PC-3 (cell line): ENCODE measurements at regions not wholly inside any gene's neighbourhood (a gene's known extent, or its start where the extent isn't known, plus 50 kb on each side); places are given as distances from the start of the nearest gene placed in this dataset.

Experiments used
- ATAC-seq: fragments of 200-7000 bp; cut with Tn5 transposase; 2 replicates; pipeline ENCODE4 v1.9.1; 2020; ENCODE audit warnings: mild to moderate bottlenecking, moderate library complexity
- BruUV-seq: library from RNA; stranded (reverse); fragments of 400-500 nt; replicated peaks from 2 replicates; lab custom pipeline; 2021; lab: Mats Ljungman, UMichigan
- CTCF ChIA-PET: fragments of 300-600 bp; sonication (Branson Sonifier 250); formaldehyde crosslinking; loops from one replicate; lab custom pipeline; 2022; ENCODE audit warnings: antibody characterized with exemption; lab: Charles Lee
- POLR2A ChIA-PET: fragments of 300-600 bp; sonication (Branson Sonifier 250); formaldehyde crosslinking; loops from one replicate; lab custom pipeline; 2022; ENCODE audit warnings: antibody characterized with exemption; ENCODE audit not compliant: unreplicated experiment; lab: Charles Lee
- DNase-seq: peaks from one replicate; pipeline ENCODE4 v3.0.0-alpha.2; 2015
- H2AFZ ChIP-seq: fragments of 300-600 bp; sonication (generic); 2 replicates; pipeline ENCODE4 v1.6.0; 2016; ENCODE audit warnings: antibody characterized with exemption, low read length
- H3F3A ChIP-seq: fragments of 300-600 bp; sonication (generic); one replicate; pipeline ENCODE4 v1.6.0; 2017; ENCODE audit warnings: antibody characterized with exemption, low read length, control low read depth, mild to moderate bottlenecking; ENCODE audit not compliant: unreplicated experiment
- H3K27ac ChIP-seq: fragments of 300-600 bp; sonication (generic); 2 replicates; pipeline ENCODE4 v1.5.1; 2016; ENCODE audit warnings: mild to moderate bottlenecking, low read length
- H3K27me3 ChIP-seq: fragments of 300-600 bp; sonication (generic); 2 replicates; pipeline ENCODE4 v1.6.1; 2016; ENCODE audit warnings: low read length, mixed read lengths
- H3K36me3 ChIP-seq: fragments of 300-600 bp; sonication (generic); 2 replicates; pipeline ENCODE4 v1.6.1; 2016; ENCODE audit warnings: low read depth, mixed run types, low read length, mixed read lengths
- H3K4me1 ChIP-seq: fragments of 300-600 bp; sonication (generic); 2 replicates; pipeline ENCODE4 v1.5.1; 2016; ENCODE audit warnings: low read length; ENCODE audit not compliant: insufficient read depth
- H3K4me2 ChIP-seq: fragments of 300-600 bp; sonication (generic); 2 replicates; pipeline ENCODE4 v1.6.0; 2016; ENCODE audit warnings: low read length
- H3K4me3 ChIP-seq: fragments of 300-600 bp; sonication (generic); 2 replicates; pipeline ENCODE4 v1.5.1; 2016; ENCODE audit warnings: mild to moderate bottlenecking, low read length, mixed read lengths
- H3K79me2 ChIP-seq: fragments of 300-600 bp; sonication (generic); 2 replicates; pipeline ENCODE4 v1.6.1; 2017; ENCODE audit warnings: low read length, mixed read lengths
- H3K9ac ChIP-seq: fragments of 300-600 bp; sonication (generic); 2 replicates; pipeline ENCODE4 v1.6.0; 2016; ENCODE audit warnings: mild to moderate bottlenecking, low read length
- H3K9me2 ChIP-seq: fragments of 300-600 bp; sonication (generic); replicated peaks from 2 replicates; pipeline ENCODE4 v1.6.1; 2016; ENCODE audit warnings: mixed run types, low read length, mixed read lengths
- H3K9me3 ChIP-seq: fragments of 300-600 bp; sonication (generic); 2 replicates; pipeline ENCODE4 v1.6.1; 2016; ENCODE audit warnings: low read length, mixed read lengths
- H4K20me1 ChIP-seq: fragments of 300-600 bp; sonication (generic); 2 replicates; pipeline ENCODE4 v1.6.1; 2016; ENCODE audit warnings: low read length, mixed read lengths
- CTCF ChIP-seq: fragments of 300-600 bp; sonication (generic); conservative IDR thresholded peaks from 2 replicates; pipeline ENCODE4 v1.5.1; 2017; ENCODE audit warnings: antibody characterized with exemption, low read depth, mild to moderate bottlenecking, low read length
- EZH2 ChIP-seq: fragments of 300-600 bp; sonication (generic); IDR thresholded peaks from one replicate; pipeline ENCODE4 v1.6.1; 2017; ENCODE audit warnings: antibody characterized with exemption, mild to moderate bottlenecking, low read length; ENCODE audit not compliant: unreplicated experiment
- EZH2phosphoT487 ChIP-seq: fragments of 300-600 bp; sonication (generic); IDR thresholded peaks from 2 replicates; pipeline ENCODE4 v1.6.1; 2018; ENCODE audit warnings: mild to moderate bottlenecking, antibody characterized with exemption, low read length, borderline replicate concordance
- intact Hi-C: fragments of 100-400 bp; cut with micrococcal nuclease; formaldehyde crosslinking; loops from 2 replicates; pipeline ENCODE4 v1.9.0; 2023

DNA sequence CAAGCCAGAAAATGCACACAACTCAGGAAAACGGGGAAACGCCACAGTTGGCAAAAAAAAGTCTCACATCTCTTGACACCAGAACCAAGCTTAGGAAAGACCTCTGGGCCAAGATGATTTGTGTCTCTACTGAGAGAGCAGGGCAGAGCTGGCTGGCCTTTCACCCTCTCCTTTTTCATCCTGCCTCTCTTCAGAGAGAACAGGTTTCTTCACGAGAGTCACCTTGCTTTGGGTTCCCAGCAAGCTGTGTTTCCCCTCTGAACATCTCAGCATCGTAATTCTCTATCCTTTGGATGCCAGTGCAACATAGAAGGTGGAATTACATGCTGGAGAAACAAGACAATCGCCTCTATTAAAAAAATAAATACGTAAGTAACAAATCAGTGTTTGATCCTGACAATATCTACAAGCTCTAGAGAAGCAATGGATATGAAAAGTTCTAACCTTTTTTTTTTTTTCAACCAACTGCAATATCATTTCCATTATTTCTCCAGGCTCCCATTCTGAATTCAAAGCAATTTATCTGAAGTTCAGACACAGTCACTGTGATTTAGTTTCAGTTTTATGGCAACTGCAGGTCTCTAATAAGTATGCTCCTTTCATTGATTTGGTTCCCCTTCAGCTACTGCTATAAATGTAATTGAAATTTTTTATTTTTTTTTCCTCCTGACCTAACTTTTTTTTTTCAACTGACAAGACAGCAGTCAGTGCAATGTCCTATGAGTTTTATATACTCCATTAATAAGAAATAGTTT lies 708.6 kb downstream of the DTWD2 start:
- no peaks in the 10 kb centered on the region for H3K27me3 ChIP-seq
- H3K9me3 ChIP-seq, result no peaks in the 10 kb centered on the region
- ChIA-PET CTCF (no interaction called here), POLR2A (no interaction called here)
- H3K9ac ChIP-seq, result no peak overlapping the region
- BruUV-seq, result no TSS peak
- H3K79me2 ChIP-seq, result no peaks in the 10 kb centered on the region
- DNase-seq, result no peak
- H3K4me1 ChIP-seq, result no peaks in the 10 kb centered on the region
- no peak for ATAC-seq
- H3F3A ChIP-seq, result no peaks in the 10 kb centered on the region
- TF ChIP-seq EZH2, result no peak
- no peak for TF ChIP-seq EZH2phosphoT487
- TF ChIP-seq CTCF, result no peak
- no peak overlapping the region for H2AFZ ChIP-seq
- no peaks in the 10 kb centered on the region for H4K20me1 ChIP-seq
- H3K4me2 ChIP-seq, result no peak overlapping the region
- no peak overlapping the region for H3K27ac ChIP-seq
- no peaks in the 10 kb centered on the region for H3K9me2 ChIP-seq
- H3K36me3 ChIP-seq, result no peaks in the 10 kb centered on the region
- H3K4me3 ChIP-seq, result no peak overlapping the region
- intact Hi-C loops, result no loop called here

- no peaks in the 10 kb centered on the region for H3K4me1 ChIP-seq
- POLR2A ChIA-PET, result no interaction called here
- no TSS peak for BruUV-seq
Observed at GRCh38 chr5:118270526-118270925, 717.8 kb downstream of the DTWD2 start.

More at GRCh38 chr5:118270526-118270925, 717.8 kb downstream of the DTWD2 start:
- no peak for ATAC-seq
- Histone ChIP-seq H3K36me3 (no peaks in the 10 kb centered on the region), H3K9me3 (no peaks in the 10 kb centered on the region), H3K79me2 (no peaks in the 10 kb centered on the region), H3K9ac (no peak overlapping the region), H3K9me2 (no peaks in the 10 kb centered on the region), H3F3A (no peaks in the 10 kb centered on the region), H3K27ac (no peak overlapping the region), H3K4me2 (no peak overlapping the region), H3K27me3 (no peaks in the 10 kb centered on the region), H3K4me3 (no peak overlapping the region), H2AFZ (no peak overlapping the region), H4K20me1 (no peaks in the 10 kb centered on the region)
- TF ChIP-seq EZH2phosphoT487 (no peak), CTCF (no peak), EZH2 (no peak)
- intact Hi-C loops, result no loop called here
- no peak for DNase-seq
- CTCF ChIA-PET, result no interaction called here
